ENCODE measurements at regions not wholly inside any gene's neighbourhood (a gene's known extent, or its start where the extent isn't known, plus 50 kb on each side); places are given as distances from the start of the nearest gene placed in this dataset.

DNA sequence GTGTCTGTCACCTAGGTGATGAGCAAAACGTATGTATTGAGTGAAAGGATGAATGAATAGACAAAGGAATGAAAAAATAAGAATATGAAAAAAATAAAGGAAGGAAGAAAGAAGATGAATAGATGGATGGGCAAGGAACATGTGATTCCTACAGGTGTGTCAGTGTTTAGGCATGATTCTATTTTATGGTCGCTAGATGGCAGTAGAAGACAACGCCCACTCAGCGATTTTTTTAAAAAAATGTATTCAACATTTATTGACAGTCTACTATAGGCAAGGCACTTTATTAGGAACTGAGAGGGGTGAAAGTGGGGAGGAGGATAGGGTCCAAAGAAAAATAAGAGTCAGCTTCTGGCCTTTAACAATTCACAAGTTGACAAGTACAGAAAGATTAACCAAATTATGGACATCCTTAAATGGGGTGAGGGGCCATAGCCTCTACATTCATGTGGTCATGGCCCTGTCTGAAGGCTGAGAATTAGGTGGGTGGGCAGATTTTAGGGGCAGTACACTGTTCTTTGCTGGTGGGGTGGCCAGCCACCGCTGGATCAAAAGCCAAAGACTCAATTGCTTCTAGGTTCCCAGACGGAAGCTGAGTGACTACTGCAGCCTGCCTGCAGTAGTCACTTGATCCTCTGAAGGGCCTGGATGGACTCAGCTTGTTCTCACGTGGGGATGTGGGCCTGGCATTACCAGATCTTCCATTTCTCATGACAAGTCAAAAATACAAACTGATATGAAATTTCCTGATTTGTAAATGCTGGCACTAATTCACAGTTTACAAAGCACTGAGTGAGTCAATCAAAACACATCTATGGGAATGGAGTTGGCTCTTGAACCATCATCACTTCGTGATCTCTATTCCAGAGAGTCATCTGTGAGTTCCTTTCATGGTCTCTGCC lies 83.9 kb downstream of the FASLG start (continued):
- TF ChIP-seq, protein P1, sequence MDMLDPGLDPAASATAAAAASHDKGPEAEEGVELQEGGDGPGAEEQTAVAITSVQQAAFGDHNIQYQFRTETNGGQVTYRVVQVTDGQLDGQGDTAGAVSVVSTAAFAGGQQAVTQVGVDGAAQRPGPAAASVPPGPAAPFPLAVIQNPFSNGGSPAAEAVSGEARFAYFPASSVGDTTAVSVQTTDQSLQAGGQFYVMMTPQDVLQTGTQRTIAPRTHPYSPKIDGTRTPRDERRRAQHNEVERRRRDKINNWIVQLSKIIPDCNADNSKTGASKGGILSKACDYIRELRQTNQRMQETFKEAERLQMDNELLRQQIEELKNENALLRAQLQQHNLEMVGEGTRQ (IDR thresholded peaks at IDR 0.05; ENCODE audit: low read depth, low read length), result no peak; the same call in 1 of the 2 replicates

DNA sequence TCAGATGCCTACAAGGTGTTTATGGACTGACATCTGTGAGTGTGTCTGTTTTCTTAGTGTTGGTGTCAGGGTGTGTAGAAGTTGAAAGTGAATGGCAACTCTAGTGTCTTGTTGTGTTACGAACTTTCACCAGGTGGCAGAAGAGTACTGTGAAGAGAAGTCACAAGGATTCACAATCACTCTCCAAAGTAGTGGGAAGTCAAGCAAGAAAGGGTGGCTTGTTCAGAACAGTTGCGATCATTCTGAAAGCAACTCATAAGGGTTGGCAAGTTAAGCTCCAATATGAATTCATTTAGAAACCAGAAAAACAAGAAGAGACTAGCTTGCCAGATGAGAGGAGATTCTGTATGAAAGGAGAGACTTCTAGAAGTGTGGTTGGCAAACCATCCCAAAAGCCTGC lies 86.1 kb downstream of the FASLG start:
- Histone ChIP-seq H2BK20ac (ENCODE audit: low read depth, low read length) (peak overlapping the region; percentile 88; the same call in 1 of the 2 replicates), H3K36me3 (ENCODE audit: control insufficient read depth, insufficient read depth, low read length) (no peaks in the 10 kb centered on the region), H2AK9ac (replicated peaks; ENCODE audit: low read depth, low read length, poor library complexity) (no peak overlapping the region), H3K4me1 (ENCODE audit: control insufficient read depth, insufficient read depth, low read length) (peaks cover 7% of the 10 kb centered on the region), H3K4ac (ENCODE audit: low read depth, low read length) (peak overlapping the region; percentile 69; the same call in 1 of the 2 replicates), H3K4me3 (ENCODE audit: insufficient read depth, low read depth, low read length) (no peak overlapping the region), H3K9me3 (ENCODE audit: control insufficient read depth, insufficient read depth, low read length) (no peaks in the 10 kb centered on the region), H2AFZ (replicated peaks; ENCODE audit: low read length, poor library complexity) (peak overlapping the region; percentile 72), H2BK15ac (ENCODE audit: low read depth, low read length) (no peak overlapping the region; the same call in 2 of the 3 replicates), H2BK5ac (ENCODE audit: low read depth, low read length, poor library complexity, severe bottlenecking) (peak overlapping the region; percentile 13), H2BK120ac (ENCODE audit: low read depth, low read length) (peak overlapping the region; percentile 73), H3K4me2 (ENCODE audit: low read depth, low read length) (peak overlapping the region; percentile 19; the same call in 1 of the 2 replicates), H3K23ac (ENCODE audit: low read depth, low read length) (no peak overlapping the region), H4K8ac (ENCODE audit: low read depth in 2 of 2, low read length in 2 of 2) (peak overlapping the region in 1 of 2 experiments; percentile 78; a peak in 2 of 4 replicates), H4K5ac (ENCODE audit: low read depth, low read length) (no peak overlapping the region), H4K91ac (ENCODE audit: insufficient read depth, low read depth, low read length) (no peak overlapping the region), H3K56ac (ENCODE audit: extremely low read depth, insufficient read depth, low read length) (no peak overlapping the region), H3K27me3 (ENCODE audit: control insufficient read depth, insufficient read depth, low read length) (no peaks in the 10 kb centered on the region; the same call in 1 of the 2 replicates), H3K27ac (ENCODE audit: insufficient read depth, low read length) (no peak overlapping the region), H3K18ac (ENCODE audit: low read depth, low read length) (peak overlapping the region; percentile 45; the same call in 1 of the 2 replicates), H4K20me1 (ENCODE audit: insufficient read depth, low read length) (no peaks in the 10 kb centered on the region), H3K79me1 (ENCODE audit: low read depth in 1 of 2, low read length in 2 of 2) (no peaks in the 10 kb centered on the region), H3K9ac (ENCODE audit: low read depth, low read length) (peak overlapping the region; percentile 35; the same call in 1 of the 2 replicates), H3K9me1 (ENCODE audit: insufficient read depth, low read length) (no peaks in the 10 kb centered on the region), H2AK5ac (ENCODE audit: low read depth, low read length) (no peak overlapping the region; the same call in 1 of the 2 replicates), H3K14ac (replicated peaks; ENCODE audit: low read depth, low read length) (peak overlapping the region; percentile 61)
- dilution Hi-C loops (cut with HindIII; ENCODE audit: low sequenced_read_pairs, unreplicated experiment) (no loop called here), in situ Hi-C loops (cut with MboI; ENCODE audit: low sequenced_read_pairs) (loop anchor here (5.0 to 25.0 kb wide), 6 partner anchors 452 to 1992 kb away; partner anchors contain the start of genes CENPL and DARS2), intact Hi-C loops (cut with micrococcal nuclease) (loop anchor here (1.0 to 10.0 kb wide), 13 partner anchors 81 to 2000 kb away; partner anchors contain the start of genes CENPL, DARS2, GAS5 and KLHL20)
- no TSS peak for BruUV-seq (replicated peaks)
- DNase-seq (peak; percentile 89), ATAC-seq (ENCODE audit: low read depth) (peak; percentile 69)
- ChIA-PET POLR2A (ENCODE audit: unreplicated experiment) (no interaction called here), CTCF (interaction anchor here (0.6 to 2.0 kb wide), 12 partner anchors 81 to 685 kb away, joined by 3 to 18 read pairs (median 4); no protein-coding TSS in a partner anchor)
- no CpG with 5 or more reads among the region's 2 CpGs for WGBS, 2 experiments (ENCODE audit: extremely low coverage in 2 of 2, insufficient read length in 1 of 2)
- TF ChIP-seq, protein P2, sequence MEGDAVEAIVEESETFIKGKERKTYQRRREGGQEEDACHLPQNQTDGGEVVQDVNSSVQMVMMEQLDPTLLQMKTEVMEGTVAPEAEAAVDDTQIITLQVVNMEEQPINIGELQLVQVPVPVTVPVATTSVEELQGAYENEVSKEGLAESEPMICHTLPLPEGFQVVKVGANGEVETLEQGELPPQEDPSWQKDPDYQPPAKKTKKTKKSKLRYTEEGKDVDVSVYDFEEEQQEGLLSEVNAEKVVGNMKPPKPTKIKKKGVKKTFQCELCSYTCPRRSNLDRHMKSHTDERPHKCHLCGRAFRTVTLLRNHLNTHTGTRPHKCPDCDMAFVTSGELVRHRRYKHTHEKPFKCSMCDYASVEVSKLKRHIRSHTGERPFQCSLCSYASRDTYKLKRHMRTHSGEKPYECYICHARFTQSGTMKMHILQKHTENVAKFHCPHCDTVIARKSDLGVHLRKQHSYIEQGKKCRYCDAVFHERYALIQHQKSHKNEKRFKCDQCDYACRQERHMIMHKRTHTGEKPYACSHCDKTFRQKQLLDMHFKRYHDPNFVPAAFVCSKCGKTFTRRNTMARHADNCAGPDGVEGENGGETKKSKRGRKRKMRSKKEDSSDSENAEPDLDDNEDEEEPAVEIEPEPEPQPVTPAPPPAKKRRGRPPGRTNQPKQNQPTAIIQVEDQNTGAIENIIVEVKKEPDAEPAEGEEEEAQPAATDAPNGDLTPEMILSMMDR (conservative IDR thresholded peaks at IDR 0.05; ENCODE audit: low read depth, low read length), result peak; percentile 85
- TF ChIP-seq CHD1 (IDR thresholded peaks at IDR 0.05; ENCODE audit: low read depth, low read length), result no peak
- peak; percentile 94 for TF ChIP-seq RAD21 (IDR thresholded peaks at IDR 0.05; ENCODE audit: low read length)
- no peak for TF ChIP-seq NFE2L2 (IDR thresholded peaks at IDR 0.05; ENCODE audit: low read depth, low read length)
- TF ChIP-seq, protein P3, sequence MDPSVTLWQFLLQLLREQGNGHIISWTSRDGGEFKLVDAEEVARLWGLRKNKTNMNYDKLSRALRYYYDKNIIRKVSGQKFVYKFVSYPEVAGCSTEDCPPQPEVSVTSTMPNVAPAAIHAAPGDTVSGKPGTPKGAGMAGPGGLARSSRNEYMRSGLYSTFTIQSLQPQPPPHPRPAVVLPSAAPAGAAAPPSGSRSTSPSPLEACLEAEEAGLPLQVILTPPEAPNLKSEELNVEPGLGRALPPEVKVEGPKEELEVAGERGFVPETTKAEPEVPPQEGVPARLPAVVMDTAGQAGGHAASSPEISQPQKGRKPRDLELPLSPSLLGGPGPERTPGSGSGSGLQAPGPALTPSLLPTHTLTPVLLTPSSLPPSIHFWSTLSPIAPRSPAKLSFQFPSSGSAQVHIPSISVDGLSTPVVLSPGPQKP (IDR thresholded peaks at IDR 0.05; ENCODE audit: borderline replicate concordance, low read depth, low read length), result no peak
- TF ChIP-seq SMC3 (IDR thresholded peaks at IDR 0.05; ENCODE audit: low read depth, low read length), result peak; percentile 86
- no peak for TF ChIP-seq MAFK (IDR thresholded peaks at IDR 0.05; ENCODE audit: low read depth, low read length)
- no peak for TF ChIP-seq CEBPB (IDR thresholded peaks at IDR 0.05; ENCODE audit: low read depth, low read length)
- no peak for TF ChIP-seq FOS (IDR thresholded peaks at IDR 0.05; ENCODE audit: low read depth, low read length)
- peak; percentile 48; the same call in 1 of the 2 replicates for TF ChIP-seq POLR2A (IDR thresholded peaks at IDR 0.05; ENCODE audit: low read depth, low read length)

Data from IMR-90 (cell line).